Amygdala (tissue), 56 donors: ENCODE measurements at regions not wholly inside any gene's neighbourhood (a gene's known extent, or its start where the extent isn't known, plus 50 kb on each side); places are given as distances from the start of the nearest gene placed in this dataset.
A peak's percentile ranks its signal among the peaks of the same experiment; 100 is the strongest.
"Not testable (repeated sequence)": the region's sequence is repeated elsewhere in the genome, so short reads cannot be mapped to it uniquely, and the experiment has no call there.

Source experiments
- DNase-seq, 56 donors: peaks; one replicate each; lab custom pipeline; 2025; lab: John Stamatoyannopoulos, UW

DNA sequence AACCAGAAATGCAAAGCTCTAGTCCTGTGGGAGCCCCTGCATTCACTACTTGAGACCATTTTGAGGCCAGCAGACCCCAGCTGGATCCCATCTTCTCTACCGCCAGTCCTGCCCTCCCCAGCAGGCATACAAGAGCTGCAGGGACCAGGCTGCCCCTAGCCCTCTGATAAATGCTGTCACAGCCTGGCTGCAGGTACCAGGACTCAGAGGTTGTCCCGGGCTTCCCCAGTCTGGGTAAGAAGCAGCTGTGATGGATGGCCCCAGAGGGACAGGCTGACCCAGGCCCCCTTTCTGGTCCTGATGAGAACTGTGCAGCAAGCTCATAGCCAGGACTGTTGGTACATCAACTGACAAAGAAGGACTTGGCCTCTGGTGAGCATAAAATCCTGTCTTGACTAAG lies 132.9 kb upstream of the APCDD1 start:
- no peak for DNase-seq

GRCh38 chr18:10322004-10322403 lies 132.4 kb upstream of the APCDD1 start:
- DNase-seq, result no peak

DNA sequence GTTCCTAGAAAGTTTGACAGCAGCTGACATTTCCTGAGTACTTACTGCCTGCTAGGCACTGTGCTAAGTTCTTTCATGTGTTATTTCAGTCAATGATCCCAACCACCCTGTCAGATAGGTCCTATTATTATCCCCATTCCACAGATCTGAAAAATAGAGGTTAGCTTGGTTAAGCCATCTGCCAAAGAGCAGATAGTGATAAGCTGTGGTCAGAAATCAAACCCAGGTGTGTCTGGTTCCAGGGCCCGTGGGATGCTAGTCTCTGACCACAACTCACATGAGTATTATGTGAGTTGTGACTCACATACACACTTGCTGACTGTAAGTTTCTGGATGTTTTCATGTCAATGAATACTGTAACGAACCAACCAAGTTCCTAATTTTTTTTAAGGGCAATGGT lies 132.0 kb upstream of the APCDD1 start:
- DNase-seq, result no peak

- DNase-seq, result no peak
These were observed 125.3 kb upstream of the APCDD1 start for GRCh38 chr18:10329101-10329500.

DNA sequence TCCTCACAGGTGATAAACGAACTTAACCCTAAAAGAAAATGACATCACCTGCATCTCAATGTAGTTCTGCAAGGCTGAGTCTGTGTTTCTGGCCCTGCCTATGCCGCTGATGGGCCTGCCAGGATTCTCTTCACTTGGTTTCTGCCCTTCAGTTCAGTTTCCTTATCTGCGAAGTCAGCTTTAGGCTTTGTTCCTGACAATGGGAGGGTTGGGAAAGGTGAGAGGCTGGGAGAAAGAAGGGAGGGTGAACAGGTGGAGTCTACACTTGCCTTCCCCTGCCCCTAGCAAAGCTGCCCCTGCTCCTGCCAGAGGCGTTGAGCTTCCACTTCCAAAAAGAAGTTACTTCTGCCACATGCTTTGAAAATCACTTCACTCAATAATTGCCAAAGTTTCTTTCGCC lies 124.0 kb upstream of the APCDD1 start:
- DNase-seq, result no peak

DNA sequence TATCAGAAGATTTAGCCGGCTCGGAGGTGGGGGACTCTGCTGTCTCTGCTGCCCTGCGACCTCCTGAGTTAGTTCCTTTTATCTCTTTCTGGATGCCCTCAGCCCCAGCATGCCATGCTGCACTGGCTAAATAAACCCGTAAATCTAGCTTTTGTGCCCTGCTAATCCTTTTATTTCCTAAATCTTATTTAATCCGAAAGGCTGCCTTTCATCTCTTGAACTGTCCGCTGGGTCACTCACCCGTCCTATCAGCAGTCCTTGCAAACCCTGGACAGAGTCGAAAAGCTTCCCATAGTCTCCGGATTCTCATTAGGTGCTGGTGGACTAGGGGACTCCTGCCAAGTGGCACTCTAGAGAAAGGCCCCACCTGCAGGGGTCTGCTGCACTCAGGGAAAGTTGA lies 122.0 kb upstream of the APCDD1 start:
- DNase-seq, result no peak

DNA sequence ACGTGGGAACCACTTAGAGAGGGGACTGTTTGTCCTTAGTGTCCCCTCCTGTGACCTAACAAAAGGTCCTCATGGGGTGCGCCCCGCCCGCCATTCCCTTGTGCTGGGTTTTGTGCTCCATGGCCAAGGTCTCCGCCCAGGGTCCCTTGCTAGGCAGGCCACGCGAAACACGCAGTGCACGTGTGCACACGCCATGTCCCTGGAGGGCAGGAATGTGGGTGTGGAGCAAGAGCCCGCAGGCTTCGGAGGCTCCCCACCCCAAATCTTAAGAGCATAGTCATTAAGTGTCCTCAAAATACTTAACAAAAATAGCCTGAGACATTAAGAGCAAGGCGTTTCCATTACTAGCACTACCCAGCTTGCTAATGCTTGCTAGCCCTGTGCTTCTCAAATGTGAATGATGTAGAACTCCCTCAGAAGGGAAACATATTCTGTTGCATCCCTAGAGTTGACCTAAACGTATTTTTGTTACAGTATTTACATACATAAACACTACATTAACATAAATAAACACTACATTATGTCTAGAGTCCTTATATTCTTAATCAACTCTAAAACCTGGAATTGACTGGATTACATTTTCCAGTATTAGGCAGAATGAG lies 117.6 kb upstream of the APCDD1 start:
- DNase-seq, result no peak

GRCh38 chr18:10340821-10341220 lies 113.6 kb upstream of the APCDD1 start:
- DNase-seq, result no peak

- DNase-seq, result peak in 48 of 56 donors; percentile 7 to 80 (median 56)
These were observed 110.7 kb upstream of the APCDD1 start for GRCh38 chr18:10343778-10344177.

GRCh38 chr18:10346749-10347415 lies 107.6 kb upstream of the APCDD1 start:
- DNase-seq, result peak in 6 of 56 donors; percentile 3 to 15 (median 9)

GRCh38 chr18:10349561-10349960 lies 104.9 kb upstream of the APCDD1 start:
- DNase-seq, result no peak

DNA sequence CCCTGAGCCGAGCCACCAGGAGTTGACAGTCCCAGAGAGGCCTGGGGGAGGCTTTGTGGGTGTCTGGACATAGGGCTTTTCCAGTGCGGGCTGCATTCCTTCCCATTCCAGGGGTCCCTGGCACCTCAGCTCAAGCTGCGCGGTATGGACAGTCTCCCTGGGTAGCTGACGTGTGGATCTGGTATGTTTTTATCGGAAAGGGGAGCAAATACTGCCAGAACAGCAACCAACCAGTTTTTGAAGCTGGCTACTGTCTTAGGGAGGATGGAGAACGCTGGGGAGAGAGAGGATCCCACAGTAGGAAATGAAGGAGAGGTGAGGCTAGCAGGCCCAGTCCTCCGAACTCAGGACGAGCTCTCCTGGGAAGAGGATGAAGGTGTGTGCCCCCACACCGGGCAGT lies 103.8 kb upstream of the APCDD1 start:
- DNase-seq, result no peak

DNA sequence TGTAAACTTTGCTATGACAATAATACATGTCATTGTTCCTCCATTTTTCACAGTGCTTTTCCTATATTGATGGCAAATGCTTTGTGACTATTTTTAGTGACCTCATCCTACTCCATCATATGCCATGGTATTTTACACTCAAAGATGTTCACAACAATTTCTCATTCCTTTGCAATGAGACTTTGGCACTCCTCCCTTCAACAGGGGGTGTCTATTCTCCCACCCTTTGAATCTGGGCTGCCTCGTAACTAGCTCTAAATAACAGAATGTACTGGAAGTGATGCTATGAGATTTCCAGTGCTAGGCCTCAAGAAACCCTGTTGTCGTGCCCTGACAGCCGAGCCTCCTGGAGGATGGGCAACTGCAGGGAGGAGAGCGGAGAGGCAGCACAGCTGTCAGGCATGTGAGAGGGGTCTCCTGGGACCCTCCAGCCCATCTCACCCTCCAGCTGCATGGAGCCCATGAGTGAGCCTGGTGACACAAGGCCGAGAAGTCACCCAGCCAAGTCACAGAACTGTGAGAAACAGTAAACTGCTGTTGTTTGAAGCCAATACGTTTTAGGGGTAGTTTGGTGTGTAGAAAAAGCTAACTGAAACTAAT lies 103.1 kb upstream of the APCDD1 start:
- DNase-seq, result no peak

DNA sequence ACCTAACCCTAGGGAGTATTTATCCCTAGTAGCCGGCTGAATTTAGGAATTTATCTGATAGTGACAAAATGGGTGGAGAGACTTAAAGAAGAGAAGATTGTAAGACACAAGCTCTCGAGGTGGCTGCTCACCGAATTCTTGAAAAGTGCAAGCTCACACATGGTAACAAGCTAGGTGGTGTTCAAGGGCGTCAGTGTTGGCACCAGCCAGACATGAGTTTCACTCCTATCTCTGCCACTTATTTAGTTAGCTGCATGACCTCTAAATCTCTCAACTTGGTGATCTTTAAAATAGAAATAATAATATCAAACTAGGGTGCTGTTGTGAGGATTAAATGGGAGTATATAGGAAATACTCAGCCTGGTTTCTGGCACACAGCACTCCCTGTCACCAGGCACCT lies 102.6 kb upstream of the APCDD1 start:
- no peak for DNase-seq

DNA sequence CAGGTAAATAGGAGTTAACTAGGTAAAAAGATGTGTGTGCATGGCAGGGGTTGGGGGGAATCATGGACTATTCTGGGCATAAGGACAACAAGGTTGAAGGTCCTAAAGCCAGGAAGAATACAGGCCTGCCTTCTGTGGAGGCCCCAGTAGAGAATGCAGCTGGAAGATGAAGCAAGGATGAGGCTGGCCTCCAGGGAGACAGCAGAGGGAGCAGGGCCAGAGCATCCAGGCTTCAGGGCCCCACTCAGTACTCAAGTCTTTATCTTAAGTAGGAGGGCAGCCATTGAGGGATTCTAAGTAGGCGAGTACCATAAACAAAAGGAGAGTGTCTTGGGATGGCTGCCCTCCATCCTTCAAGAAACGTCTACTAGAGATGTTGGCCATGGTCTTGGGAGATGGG lies 101.8 kb upstream of the APCDD1 start:
- no peak for DNase-seq

GRCh38 chr18:10353791-10354190 lies 100.6 kb upstream of the APCDD1 start:
- no peak for DNase-seq

DNA sequence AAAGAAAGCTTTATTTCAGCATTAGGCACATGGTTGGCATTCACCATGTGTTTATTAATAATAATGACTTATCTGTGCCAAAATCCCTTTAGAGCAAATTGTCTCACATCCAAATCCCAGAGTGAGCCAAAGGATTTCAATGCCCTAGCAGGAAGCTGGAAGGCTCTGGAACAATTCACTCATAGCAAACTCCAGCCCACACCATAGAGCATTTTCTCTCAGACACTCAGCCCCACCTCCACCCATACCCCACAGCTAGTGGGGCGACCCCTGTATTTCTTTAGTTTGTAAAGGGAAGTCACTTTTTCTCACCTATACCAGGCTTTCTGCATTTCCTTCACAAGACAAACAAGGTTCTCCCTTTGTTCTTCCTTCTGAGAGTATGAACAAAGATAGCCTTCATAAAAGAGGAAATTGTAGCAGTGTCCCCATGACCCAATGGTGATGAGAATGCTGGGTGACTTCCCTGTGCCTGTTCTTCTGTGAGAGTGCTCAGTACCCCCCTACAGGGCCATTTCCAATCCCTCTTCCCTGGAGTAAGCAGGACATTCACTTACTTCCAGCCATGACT lies 100.1 kb upstream of the APCDD1 start:
- DNase-seq, result peak in 29 of 56 donors; percentile 8 to 66 (median 30)

- DNase-seq, result no peak
These were observed 99.5 kb upstream of the APCDD1 start for GRCh38 chr18:10354890-10355289.

GRCh38 chr18:10356999-10357398 lies 97.4 kb upstream of the APCDD1 start:
- not testable (repeated sequence) for DNase-seq

- DNase-seq, result no peak
These were observed 92.8 kb upstream of the APCDD1 start for GRCh38 chr18:10361660-10362059.

DNA sequence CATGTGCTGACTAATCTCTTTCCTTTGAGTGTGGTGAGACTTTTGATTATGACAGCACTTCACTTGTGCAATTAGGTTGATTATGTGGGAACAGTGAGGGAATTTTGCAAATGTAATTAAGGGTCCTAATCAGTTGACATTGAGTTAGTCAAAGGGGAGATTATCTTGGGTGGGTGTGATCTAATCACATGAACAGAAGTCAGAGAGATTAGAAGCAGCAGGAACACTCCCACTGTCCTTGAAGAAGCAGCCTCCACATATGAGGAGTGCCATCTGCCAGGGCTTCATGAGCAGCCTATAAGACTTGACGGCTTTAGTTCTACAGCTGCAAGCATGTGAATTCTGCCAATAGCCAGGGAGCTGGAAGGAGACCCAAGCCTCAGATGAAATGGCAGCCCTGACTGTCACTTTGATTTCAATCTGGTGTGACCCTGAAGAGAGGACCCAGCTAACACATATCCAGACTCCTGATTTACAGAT lies 89.4 kb upstream of the APCDD1 start:
- no peak for DNase-seq

- no peak for DNase-seq
These were observed 88.5 kb upstream of the APCDD1 start for GRCh38 chr18:10365901-10366300.
